HPDE6-E6E7 (cell line): ENCODE measurements at regions not wholly inside any gene's neighbourhood (a gene's known extent, or its start where the extent isn't known, plus 50 kb on each side); places are given as distances from the start of the nearest gene placed in this dataset.
"Not testable (repeated sequence)": the region's sequence is repeated elsewhere in the genome, so short reads cannot be mapped to it uniquely, and the experiment has no call there.

Experiments
- DNase-seq: peaks from one replicate; pipeline ENCODE4 v3.0.0; 2011; ENCODE audit warnings: missing footprints; ENCODE audit errors: extremely low spot score

DNA sequence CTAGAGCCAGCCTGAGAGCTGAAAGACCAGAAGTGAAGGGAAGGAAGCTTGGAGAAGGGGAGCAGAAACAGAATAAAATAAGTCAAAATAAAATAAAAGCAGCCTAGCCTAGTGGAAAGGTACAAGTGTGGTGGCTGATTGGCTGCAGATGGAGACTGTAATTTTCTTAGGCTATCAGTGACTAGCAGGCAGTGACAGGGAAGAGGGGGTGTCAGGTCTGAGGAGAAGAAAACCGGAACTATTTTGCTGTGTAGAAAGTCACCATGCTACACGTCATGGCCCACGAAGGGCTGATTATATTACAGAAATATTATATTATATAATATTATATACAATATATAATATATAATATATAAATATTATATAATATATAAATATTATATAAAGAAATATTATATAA, 98.1 kb upstream of the TAF11L2 start:
- no peak for DNase-seq

DNA sequence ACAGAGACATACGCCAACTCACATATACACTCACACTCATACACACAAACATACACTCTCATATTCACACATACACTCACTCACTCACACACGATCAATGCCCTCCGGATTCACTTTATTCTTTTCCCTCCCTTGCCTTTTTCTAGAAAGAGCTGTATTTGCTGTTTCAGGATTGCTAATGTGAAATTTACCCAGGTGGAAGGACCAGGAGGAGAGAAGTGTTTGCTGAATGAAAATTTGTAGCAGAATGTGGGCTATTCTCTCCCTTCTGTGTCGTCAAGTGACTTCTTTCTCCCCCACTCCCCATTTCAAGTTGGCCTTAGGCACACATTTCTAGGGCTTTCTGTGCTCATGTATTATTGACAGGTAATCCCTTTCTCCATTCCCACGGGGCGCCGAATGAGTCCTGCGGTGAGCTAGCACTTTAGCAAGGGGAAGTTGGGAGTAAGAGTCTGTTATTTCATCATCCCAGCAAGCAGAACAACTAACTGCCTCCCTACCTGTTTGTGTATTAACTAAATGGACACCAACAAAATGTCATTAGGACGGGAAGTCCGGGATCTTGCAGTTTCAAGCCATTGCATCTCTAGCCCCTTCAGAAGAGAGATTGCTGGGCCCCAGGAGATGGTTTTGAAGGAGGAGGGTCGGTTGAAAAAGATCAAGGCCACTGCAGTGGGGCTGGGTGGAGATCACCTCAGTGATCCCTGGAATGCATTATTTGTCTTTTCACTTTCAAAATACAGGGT, 97.1 kb upstream of the TAF11L2 start:
- no peak for DNase-seq

DNA sequence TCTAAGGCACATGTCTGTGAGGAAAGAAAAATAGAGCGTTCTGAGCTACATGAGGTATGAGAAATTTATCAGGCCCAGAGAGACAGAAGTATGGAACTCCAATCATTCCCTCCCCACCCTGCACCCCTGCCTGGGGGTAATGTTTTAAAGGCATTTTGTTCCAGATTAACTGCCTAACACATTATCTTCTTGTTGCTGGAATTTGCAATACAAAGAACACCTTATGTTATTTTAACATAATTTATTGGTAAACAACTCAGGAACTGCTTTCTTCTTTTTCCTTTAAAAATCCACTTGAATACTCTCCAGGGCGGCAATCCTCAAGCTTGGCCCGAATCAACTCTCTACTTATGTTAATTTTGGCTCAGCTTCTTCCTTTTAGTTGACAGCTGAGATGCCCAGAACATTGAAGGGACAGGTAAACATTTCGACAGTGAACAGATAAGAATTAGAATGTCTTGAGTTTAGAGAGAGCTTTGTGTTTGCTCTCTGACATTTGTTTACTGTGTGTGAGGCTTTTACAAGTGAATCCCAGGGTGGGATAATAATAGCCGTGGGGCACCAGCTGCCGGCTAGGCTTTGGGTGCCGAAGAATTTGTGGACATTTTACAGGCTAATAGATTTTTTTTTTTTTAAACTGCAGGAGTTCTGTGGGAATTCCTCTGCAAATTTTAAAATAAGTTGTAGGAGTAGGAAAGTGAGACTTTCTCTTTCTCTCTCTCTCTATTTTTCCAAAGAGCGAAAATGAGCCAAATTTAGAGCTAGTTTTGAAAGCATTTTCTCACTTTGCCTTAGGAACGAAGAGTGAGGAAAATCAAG, 96.4 kb upstream of the TAF11L2 start:
- DNase-seq: no peak

DNA sequence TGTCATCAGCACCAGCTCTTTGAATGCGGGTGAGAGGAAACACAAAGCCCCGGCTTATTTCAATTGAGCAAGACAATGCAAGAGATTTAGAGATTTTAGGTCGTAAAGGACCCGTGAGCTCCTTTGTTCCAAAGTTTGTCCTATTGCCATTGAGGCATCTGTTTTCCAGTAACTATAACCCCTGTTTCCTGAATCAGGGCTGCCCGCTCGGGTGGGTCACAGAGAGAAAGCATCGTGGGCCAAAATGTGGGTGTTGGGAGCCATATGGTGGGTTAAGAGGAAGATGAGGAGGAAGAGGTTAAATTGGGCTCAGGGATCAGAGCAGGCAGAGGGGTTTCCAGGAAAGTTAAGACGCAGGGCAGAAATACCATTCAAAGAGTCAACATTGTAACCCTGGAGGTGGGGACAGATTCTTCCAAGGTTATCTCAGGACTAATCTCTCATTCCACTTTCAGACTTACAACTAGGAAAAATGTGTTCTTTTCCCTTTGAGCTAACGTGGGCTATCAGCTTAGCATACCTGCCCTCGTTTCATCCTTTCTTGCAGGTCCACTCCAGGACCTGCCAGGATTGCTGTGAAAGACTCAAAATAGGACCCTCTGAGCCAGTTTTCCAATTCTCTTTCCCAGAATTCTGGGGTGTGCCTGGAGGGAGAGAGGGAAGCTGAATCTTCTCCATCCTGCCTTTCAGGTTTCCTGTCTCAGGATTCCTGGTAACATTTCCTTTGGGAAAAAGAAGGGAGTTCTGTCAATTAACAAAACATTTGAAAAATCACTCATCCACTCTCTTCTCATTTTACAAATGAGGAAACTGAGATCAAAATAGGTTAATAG, 95.5 kb upstream of the TAF11L2 start:
- no peak for DNase-seq

DNA sequence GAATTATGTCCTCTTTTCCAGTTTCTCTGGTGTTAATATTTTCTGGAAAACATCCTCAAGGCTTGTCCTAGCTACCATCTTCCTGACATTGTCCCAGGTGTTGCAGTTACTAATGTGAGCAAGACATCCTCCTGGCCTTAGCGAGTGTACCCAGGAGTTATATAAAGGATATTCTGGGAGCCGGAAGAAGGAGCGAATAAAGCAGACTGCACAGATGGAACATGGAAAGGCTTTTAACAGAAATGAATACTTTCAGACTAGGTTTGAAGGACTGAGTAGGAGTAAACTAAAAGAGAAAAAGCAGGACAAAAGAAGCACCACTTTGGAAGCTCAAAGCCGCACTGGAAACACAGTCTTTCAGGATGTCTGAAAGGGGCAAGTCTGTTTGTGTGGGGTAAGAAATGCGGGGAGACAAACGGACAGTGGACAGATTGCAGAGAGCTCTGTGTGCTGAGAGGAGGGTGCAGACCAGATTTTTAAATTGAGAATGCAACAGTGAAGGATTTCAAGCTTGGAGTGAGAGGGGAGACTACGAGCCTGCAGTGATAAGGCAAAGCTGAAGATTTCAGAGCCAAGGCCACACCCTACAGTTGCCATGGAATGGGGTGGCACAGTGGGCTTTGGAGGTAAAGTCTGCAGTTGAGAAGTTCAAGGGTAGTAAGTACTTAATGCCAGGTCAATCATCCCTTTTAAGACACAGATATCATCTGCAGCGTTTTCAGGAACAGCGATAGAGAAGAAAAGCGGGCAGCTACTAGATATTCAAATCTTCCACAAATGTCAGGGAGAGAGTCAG, 94.1 kb upstream of the TAF11L2 start:
- no peak for DNase-seq

DNA sequence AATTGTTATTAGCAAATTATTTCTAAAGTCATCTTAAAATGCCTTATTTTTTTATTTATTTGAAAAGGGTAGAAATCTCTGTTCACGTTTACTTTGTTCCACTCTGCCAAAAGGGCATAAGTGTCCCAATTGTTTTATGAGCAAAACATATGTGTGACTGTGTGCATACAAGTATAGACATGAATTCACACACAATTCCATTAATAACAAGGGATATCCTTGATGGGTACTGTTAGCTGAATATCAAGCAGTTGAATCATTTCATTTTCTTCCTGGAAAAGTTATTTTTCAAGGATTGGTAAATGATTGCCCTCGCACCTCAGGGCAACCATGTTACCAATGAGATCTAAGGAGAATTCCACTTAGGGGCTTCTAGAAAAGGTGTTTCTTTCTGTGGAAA, 92.1 kb upstream of the TAF11L2 start:
- peak; percentile 60 for DNase-seq

DNA sequence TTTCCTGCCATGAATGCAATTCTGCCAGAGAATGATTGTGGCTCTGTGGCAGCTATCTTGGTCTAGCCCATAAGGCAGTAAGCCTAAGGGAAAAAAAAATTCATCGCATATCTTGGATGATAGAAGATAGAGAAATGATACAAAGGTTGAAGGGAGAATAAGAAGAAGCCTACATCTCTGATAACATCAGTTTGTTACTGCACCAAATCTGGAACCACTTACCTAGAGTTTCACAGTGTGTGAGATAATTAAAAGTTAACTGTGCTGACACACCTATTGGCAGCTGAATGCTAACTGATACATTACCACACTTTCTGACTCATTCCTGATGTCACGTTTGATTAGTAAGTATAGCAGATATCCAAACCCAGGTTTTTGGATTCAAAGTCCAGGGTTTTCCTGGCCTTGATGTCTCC, 91.6 kb upstream of the TAF11L2 start:
- DNase-seq: peak; percentile 41

DNA sequence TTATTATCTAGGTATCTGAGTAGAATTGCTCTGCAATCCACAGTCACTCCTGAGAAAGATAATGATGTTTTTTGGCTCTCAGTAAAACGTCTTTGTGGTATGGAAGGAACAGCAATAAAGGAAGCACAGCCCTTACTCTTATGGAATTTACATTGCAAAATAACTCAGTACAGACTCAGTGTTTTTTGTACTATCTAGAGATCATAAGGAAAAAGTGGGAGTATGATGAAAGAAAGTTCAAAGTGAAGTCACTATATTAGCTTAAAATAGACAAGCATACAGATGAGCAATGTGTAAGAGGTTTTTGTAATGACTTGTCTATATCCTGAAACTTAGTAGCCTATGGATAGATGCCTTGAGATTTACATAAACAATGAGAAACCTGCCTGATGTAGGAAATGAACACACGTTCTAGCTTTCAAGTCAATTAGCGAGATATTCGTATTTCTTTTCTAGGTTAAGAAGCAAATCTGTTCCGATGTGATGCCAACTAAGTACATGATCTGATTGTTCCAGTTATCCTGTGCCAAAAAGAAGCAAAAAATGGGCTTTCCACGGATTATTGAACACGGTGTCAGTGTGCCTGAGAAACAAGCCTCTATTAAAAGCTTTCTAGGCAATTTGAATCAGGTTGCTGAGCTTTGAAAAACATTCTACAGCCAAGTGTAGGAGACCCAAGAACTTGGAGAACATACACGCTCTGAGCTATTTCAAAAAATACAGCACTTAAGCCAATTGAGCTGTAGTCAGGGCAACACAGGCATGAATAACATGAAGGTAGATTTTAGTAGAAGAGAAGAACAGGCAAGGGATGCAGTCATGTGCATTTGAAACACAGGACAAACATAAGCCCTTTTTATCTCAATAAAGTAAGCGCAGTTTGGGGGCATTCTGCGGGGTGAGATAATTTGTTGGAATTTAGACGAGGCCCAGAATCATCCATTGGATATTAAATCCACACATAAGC, 86.3 kb upstream of the TAF11L2 start:
- no peak for DNase-seq

DNA sequence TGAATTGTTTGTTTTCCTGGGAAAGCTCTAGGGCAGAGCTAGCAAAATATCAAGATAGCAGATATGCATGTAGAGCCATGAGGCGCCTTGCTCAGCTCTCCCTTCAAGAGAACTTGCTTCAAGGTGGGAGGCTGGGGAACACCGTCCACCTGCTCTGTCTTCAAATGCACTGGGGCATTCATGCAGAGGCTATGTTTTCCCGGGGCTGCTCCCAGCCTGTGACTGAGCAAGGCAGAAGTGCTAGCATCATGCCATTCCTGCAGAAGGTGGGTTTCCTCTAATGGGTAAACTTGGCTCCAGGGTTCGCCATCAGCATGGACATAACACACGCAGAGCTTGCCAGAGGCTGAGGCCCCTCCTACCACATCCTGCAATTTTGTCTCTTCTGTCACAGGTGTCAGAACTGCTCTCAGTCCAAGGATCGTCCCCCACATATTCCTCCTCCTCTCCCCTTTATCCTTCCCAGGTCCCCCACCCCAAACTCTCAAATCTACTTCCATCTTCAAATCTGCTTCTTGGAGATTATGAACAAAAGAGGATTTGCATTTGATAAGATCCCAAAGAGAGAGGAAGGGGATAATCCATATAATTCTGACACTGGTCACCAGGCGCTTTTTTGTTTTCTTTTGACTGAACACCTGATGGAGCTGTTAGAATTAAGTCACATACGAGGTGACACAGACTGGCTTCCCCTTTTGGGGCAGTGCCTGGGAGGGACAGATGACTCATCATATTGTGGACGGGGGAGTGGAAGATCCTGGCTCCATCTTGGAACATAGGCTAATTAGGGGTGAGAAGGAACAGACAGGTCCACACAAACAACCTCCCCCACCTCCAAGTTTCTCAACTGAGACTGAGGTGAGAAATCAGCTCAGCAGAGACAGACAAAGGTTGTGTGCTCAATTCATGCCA, 85.0 kb upstream of the TAF11L2 start:
- DNase-seq: no peak

DNA sequence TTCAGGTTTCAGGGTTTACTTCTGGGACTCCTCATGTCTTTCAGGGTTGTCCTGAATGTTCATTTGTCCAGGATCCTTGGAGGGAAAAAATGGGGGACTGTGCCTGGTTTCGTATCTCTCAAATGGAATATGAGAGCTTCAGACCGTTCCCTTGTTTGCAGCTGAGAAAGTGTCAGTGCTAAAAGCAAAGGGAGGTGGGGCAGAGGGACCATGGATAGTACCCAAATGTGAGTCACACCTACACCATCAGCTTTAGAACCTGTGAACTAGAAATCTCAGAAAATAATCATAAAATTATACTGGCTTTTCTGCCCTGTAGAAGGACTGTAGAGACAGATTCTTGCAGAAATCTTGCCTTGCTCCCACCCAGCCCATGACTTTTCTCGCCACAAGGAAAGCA, 84.3 kb upstream of the TAF11L2 start:
- DNase-seq: no peak

DNA sequence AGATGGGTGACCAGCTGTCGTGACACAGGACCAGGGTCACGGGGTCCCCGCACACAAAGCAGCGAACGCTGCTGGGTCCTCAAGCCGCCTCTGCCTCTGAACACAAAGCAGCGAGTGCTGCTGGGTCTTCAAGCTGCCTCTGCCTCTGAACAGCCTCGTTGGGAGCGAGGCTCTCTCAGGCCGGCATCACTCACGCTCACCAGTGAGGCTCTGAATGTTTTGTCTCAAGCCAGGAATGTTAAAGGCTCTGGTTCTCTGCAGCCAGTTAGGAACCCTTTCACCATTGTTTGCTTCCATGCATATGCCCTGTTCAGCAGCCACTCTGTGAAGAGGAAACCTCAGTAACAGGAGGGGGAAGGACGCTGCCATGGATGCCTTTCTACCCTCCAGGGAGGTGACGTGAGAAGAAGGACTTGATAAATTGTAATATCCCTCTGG, 82.7 kb upstream of the TAF11L2 start:
- no peak for DNase-seq

DNA sequence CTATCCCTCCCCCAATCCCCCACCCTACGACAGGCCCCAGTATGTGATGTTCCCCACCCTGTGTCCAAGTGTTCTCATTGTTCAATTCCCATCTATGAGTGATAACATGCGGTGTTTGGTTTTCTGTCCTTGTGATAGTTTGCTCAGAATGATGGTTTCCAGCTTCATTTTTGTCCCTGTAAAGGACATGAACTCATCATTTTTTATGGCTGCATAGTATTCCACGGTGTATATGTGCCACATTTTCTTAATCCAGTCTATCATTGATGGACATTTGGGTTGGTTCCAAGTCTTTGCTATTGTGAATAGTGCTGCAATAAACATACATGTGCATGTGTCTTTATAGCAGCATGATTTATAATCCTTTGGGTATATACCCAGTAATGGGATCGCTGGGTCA, 81.7 kb upstream of the TAF11L2 start:
- not testable (repeated sequence) for DNase-seq

DNA sequence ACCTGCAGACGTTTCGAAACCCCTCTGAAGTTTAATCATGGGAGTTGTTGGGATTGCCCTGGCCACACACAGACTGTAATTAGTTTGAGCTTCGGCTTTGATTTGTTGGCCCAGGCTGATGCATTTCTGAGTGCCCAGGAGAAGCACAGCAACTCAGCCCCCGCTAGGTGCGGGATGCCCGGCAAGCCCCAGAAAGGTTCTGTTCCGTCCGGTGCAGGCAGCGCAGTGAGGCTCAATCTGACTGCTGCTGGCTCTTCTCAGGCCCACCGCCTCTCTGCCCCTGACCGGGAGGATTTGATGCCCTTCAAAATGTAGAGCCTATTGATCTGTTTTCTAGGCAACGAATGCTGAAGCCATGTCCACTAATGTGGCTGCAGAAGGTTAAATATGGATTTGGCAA, 73.4 kb upstream of the TAF11L2 start:
- no peak for DNase-seq

DNA sequence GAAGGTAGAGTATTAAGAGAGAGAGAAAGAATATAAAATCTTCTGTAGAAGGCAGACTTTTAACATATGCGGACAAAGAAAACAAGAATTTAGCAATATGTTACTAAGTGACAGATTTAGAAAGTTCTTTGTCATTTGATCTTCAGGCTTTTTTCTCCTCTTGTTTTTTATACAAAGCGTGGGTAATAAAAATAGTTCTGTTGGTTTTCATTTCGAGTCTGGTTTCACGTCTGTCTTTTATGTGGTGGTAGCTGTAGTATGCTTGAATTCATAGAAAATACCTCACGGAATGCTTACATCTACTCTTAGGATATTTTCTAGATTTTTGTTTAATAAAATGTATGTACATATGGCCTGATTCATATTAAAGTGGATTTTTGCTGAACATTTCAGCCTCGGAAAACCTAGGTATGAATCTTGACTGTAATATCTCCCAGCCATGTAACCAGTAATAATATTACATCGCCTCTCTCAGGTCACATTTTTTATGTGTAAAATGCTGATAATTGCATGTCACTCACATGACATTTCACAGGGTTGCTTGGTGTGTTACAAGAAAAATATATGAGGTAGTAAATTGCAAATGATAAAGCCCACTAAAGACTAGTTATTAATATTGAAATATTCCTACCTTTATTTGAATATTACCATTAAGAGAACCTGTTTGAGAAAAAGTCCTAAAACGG, 72.5 kb upstream of the TAF11L2 start:
- DNase-seq: no peak

DNA sequence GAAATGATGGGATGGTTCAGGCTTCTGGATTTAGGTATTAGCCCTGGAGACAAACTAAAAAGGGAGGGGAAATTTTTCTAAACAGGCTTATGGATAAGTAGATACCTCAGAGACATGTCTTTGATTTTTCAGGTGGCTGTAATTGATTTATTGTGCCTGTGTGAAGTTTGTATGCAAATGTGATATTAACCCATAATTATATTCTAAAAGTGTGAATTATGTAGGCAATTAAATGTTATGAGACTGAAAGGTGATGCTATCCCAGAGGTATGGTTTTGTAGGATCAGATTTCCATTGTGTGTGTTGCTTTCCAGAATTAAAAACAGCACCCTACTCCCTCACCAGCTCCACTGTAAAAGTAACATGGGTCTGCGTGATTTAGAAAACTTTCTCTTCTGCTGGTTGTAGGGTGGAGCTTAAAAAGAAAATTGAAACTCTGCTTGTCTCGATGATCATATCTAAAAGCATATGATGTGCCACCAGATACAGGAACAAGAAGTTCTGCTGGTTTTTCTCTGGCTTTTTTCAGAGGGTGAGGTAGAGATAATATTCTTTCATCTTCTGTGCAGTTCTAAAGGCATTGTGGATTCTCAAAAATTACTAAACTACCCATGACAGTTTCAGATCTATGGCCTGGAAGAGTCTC, 71.8 kb upstream of the TAF11L2 start:
- no peak for DNase-seq

DNA sequence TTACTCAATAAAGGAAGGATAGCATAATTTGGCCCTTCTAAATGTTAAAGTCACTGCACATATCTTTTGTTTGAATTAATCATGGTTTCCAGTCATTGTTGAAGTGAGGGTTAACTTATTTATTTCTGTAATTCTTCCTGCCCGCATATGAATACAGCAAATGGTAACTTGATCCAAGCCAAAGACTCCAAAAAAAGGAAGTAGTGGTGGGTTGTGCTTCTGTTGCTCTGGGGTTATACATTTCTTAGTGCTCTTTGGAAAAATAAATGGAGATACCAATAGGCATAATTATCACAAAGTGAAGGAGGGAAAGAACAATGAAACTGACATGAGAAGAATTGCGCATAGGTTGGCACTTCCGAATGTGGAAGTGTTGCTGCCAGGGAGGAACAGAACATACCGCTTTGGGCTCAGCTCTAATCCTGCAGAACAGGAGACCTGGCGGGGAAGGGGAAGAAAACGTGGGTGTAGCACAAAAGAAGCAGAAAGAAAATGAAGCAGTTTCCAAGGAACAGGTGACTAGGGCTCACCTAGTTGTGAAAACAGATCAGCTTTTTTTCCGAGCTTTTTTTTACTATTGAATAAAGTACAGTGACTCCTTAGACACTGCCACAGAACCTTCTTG, 69.7 kb upstream of the TAF11L2 start:
- DNase-seq: no peak

DNA sequence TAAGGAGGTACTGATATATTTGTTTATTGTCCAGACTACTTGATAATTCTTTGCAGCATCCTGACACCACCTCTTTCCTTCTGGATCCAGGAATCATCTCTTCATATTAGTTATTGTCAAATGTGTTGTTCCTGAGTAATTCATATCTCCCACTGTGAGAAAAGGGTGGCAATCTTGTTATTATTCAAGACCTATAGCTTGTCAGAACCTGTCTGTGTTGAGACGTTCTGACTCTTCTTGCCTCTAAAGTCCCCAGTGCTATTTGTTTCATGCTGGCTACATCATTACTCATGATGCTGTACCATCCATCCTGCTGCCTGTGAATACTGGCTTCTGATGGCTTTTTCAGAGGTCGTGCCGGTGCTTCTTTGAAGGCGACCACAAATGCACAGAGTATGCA, 68.7 kb upstream of the TAF11L2 start:
- DNase-seq: peak; percentile 43

DNA sequence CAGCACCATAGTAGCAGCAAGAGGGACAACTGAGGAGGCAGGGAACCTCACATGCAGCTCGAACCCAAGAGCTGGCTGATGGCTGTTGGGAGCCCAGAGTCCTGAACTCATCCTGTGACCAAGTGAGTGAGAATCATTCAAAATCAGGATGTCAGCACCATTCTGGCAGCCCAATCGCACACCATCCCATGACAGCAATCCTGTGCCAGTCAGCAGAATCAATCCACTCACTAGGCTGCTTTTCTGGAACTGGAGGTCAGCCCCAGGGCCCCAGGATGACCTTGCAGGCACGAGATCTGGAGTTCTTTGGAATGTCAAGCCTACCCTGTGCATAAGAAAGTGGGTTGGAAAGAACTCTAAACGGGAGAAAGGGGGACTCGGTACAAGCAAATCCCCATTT, 67.8 kb upstream of the TAF11L2 start:
- no peak for DNase-seq
